ENCODE measurements at regions not wholly inside any gene's neighbourhood (a gene's known extent, or its start where the extent isn't known, plus 50 kb on each side); places are given as distances from the start of the nearest gene placed in this dataset.
A peak's percentile ranks its signal among the peaks of the same experiment; 100 is the strongest.

- peak overlapping the region; percentile 62 for H3K4me3 ChIP-seq (ENCODE audit: low read depth, low read length)
- no peak for DNase-seq (ENCODE audit: low read depth)
- TF ChIP-seq, protein P1, sequence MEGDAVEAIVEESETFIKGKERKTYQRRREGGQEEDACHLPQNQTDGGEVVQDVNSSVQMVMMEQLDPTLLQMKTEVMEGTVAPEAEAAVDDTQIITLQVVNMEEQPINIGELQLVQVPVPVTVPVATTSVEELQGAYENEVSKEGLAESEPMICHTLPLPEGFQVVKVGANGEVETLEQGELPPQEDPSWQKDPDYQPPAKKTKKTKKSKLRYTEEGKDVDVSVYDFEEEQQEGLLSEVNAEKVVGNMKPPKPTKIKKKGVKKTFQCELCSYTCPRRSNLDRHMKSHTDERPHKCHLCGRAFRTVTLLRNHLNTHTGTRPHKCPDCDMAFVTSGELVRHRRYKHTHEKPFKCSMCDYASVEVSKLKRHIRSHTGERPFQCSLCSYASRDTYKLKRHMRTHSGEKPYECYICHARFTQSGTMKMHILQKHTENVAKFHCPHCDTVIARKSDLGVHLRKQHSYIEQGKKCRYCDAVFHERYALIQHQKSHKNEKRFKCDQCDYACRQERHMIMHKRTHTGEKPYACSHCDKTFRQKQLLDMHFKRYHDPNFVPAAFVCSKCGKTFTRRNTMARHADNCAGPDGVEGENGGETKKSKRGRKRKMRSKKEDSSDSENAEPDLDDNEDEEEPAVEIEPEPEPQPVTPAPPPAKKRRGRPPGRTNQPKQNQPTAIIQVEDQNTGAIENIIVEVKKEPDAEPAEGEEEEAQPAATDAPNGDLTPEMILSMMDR (conservative IDR thresholded peaks at IDR 0.05; ENCODE audit: low read depth, low read length), result no peak
Measured at GRCh38 chr4:3387943-3388361, 53.8 kb upstream of the HGFAC start.

DNA sequence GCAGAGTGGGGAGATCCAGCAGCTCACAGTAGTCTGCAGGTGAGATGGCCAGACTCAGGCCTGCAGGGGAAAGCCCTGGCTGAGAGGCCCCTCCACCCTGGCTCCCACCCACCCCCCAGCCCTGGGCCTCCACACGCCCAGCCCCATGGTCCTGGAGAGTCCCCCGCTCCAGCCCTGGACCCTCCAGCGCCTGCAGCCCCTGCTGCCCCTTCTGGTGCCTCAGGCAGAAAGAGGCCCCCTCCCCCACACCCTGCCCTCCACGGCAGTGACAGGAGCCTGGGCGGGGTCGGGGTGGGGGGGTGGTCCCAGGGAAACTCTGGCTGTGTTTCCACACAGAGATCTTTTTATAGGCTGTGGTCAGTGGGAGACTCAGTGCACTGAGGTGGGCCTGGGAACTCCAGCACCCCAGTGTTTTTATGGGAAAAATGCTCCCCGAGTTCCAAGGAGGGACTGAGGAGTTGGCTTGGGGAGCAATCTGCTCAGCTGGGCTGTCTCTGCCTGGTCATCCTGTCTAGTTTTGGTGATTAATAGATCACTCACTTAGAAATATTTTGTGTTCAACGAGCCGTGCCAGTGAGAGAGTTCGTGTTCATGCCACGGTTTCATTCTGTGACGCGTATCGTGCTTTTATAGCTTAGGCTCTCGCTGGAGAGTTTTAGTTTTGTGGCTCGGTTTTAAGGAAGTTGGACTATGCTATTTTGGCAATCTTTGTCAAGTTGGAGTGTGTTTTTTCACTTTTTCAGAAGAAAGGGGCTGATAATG, 53.1 kb upstream of the HGFAC start:
- TF ChIP-seq, protein P1 (conservative IDR thresholded peaks at IDR 0.05; ENCODE audit: low read depth, low read length), result no peak
- H3K4me3 ChIP-seq (ENCODE audit: low read depth, low read length), result peak overlapping the region; percentile 62
- DNase-seq (ENCODE audit: low read depth), result peak; percentile 81

DNA sequence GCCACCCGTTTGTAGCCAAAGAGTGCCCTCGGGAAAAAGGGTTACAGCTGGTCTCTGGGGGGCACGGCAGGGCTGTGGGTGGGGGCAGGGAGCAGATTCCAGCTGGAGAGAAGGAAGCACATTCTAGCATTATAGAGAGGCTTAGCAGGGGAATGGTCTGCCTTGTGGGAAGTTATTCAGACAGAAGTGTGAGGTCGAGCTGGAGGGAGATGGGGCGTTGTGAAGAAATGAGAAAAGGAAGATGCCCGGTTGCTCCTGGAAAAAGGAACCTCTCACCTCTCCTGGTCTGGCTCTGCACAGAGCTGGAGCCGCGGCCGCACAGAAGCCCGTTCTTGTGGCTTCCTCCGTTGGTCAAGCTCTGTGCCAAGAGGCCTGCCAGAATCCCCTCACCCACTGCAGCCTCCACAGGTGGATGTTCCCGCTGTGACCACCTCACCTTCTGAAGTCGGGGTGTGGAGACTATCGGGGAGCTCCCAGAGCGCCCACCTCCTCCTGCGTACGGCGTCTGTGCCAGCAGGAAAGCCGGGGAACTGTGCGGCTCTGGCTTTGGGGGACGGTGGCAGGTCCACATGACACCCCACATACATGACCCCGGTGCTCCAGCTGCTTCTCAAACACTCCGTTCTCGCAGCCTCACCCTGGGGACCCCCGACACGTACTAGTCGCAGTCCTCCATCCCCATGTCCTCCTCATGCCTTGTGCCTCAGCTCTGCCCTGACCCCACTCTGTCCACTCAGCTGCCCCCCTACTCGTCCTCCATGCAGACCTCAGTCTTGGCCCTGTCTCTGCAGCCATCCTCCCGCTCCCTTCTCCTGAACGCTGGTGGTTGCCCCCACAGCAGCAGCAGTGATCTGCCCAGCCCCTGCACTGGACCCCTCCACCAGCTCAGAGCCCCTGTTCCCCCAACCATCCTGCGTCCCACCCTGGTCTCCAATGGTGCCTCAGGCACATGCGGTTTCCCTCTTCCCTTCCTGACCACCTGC, 52.2 kb upstream of the HGFAC start:
- TF ChIP-seq, protein P1 (conservative IDR thresholded peaks at IDR 0.05; ENCODE audit: low read depth, low read length), result no peak
- no peak for DNase-seq (ENCODE audit: low read depth)
- peak overlapping the region; percentile 62 for H3K4me3 ChIP-seq (ENCODE audit: low read depth, low read length)

GRCh38 chr4:3390288-3390811, 51.4 kb upstream of the HGFAC start:
- DNase-seq (ENCODE audit: low read depth), result no peak
- no peak overlapping the region for H3K4me3 ChIP-seq (ENCODE audit: low read depth, low read length)
- TF ChIP-seq, protein P1 (conservative IDR thresholded peaks at IDR 0.05; ENCODE audit: low read depth, low read length), result no peak

DNA sequence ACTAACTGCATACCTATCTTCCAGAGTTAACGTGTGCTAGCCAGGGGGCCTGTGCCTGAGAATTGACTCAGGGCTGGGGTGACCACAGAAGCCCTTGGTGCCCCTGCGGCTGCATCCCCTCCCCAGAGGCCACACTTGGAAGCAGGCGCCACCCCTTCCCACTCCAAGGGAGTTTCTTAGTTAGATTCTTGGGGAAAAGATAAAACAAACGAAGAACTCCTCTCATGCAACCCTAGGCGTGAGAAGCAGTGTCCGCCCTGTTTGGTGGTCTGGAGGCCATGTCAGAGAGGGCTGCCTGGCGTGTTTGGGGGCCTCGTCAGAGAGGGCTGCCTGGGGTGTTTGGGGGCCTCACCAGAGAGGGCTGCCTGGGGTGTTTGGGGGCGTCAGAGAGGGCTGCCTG, 50.3 kb upstream of the HGFAC start:
- DNase-seq (ENCODE audit: low read depth), result no peak
- TF ChIP-seq, protein P1 (conservative IDR thresholded peaks at IDR 0.05; ENCODE audit: low read depth, low read length), result no peak

More for the DNA sequence above, 50.3 kb upstream of the HGFAC start:
- H3K4me3 ChIP-seq (ENCODE audit: low read depth, low read length), result no peak overlapping the region
